Stomach (tissue), 4 donors: ENCODE measurements at regions not wholly inside any gene's neighbourhood (a gene's known extent, or its start where the extent isn't known, plus 50 kb on each side); places are given as distances from the start of the nearest gene placed in this dataset.

Experiments used
- EP300 ChIP-seq: sonication (generic); formaldehyde crosslinking; IDR thresholded peaks from one replicate; pipeline ENCODE4 v1.6.1; 2017; ENCODE audit warnings: antibody characterized with exemption
- POLR2A ChIP-seq, 4 donors: fragments of 450-650 bp; IDR thresholded peaks; one replicate each; pipeline ENCODE4 v1.6.1; 2016; ENCODE audit warnings: antibody characterized with exemption in 4 of 4, control low read depth in 2 of 4, mild to moderate bottlenecking in 1 of 4, moderate library complexity in 1 of 4
- POLR2AphosphoS5 ChIP-seq, 3 donors: sonication (generic); formaldehyde crosslinking; IDR thresholded peaks; one replicate each; pipeline ENCODE4 v1.6.1; 2016; ENCODE audit warnings: antibody characterized with exemption in 3 of 3
- TF ChIP-seq, protein P1 (sequence below), 7 experiments: fragments of 450-650 bp in 4 of 7; fragments of 200-600 bp in 3 of 7; sonication (generic) in 3 of 7; IDR thresholded peaks; one replicate each; pipeline ENCODE4 v1.5.1; 2016 to 2019; ENCODE audit warnings: antibody characterized with exemption in 7 of 7, control low read depth in 2 of 7, mild to moderate bottlenecking in 1 of 7

GRCh38 chr4:132313852-132314251 is 835.2 kb upstream of the PCDH10 start:
- TF ChIP-seq, protein P1, sequence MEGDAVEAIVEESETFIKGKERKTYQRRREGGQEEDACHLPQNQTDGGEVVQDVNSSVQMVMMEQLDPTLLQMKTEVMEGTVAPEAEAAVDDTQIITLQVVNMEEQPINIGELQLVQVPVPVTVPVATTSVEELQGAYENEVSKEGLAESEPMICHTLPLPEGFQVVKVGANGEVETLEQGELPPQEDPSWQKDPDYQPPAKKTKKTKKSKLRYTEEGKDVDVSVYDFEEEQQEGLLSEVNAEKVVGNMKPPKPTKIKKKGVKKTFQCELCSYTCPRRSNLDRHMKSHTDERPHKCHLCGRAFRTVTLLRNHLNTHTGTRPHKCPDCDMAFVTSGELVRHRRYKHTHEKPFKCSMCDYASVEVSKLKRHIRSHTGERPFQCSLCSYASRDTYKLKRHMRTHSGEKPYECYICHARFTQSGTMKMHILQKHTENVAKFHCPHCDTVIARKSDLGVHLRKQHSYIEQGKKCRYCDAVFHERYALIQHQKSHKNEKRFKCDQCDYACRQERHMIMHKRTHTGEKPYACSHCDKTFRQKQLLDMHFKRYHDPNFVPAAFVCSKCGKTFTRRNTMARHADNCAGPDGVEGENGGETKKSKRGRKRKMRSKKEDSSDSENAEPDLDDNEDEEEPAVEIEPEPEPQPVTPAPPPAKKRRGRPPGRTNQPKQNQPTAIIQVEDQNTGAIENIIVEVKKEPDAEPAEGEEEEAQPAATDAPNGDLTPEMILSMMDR (IDR thresholded peaks at IDR 0.05): no peak
- TF ChIP-seq POLR2AphosphoS5 (IDR thresholded peaks at IDR 0.05): no peak
- TF ChIP-seq POLR2A (IDR thresholded peaks at IDR 0.05): no peak
- no peak for TF ChIP-seq EP300
